T-cell (primary cell): ENCODE measurements at regions not wholly inside any gene's neighbourhood (a gene's known extent, or its start where the extent isn't known, plus 50 kb on each side); places are given as distances from the start of the nearest gene placed in this dataset.
"Not testable (repeated sequence)": the region's sequence is repeated elsewhere in the genome, so short reads cannot be mapped to it uniquely, and the experiment has no call there.

Source experiments
- ATAC-seq, 4 experiments: fragments of 200-7000 bp in 3 of 4; fragments of 150-1000 bp in 1 of 4; cut with Tn5 transposase; replicated peaks in 1 of 4; 1 replicate in 3 of 4; 2 replicates in 1 of 4; pipeline ENCODE4 v1.10.0; 2021; ENCODE audit warnings: moderate library complexity in 3 of 4, mild to moderate bottlenecking in 2 of 4, moderate number of reproducible peaks in 1 of 4
- CTCF ChIA-PET, 2 donors: fragments of 300-600 bp; sonication (Branson Sonifier 250); formaldehyde crosslinking; loops; one replicate each; lab custom pipeline; 2022; ENCODE audit warnings: antibody characterized with exemption in 2 of 2; lab: Charles Lee
- POLR2A ChIA-PET, 2 donors: fragments of 300-600 bp; sonication (Branson Sonifier 250); formaldehyde crosslinking; loops; one replicate each; lab custom pipeline; 2022; ENCODE audit warnings: antibody characterized with exemption in 2 of 2; lab: Charles Lee
- DNase-seq, 35 experiments: peaks; one replicate each; pipeline versions ENCODE4 v3.0.0 to v3.0.0-alpha.2; 2013 to 2023
- H3K27ac ChIP-seq: one replicate; pipeline ENCODE4 v1.5.1; 2013; ENCODE audit warnings: low read length
- H3K27me3 ChIP-seq, 2 experiments: replicated peaks in 1 of 2; 1 replicate in 1 of 2; 2 replicates in 1 of 2; pipeline versions ENCODE4 v1.6.1 to v1.7.0; 2013; ENCODE audit warnings: low read length in 1 of 2, mixed read lengths in 1 of 2; ENCODE audit not compliant: control insufficient read depth in 2 of 2, insufficient read depth in 2 of 2; ENCODE audit errors: extremely low read depth in 1 of 2
- H3K36me3 ChIP-seq, 2 donors: 1 replicate in 1 of 2; 2 replicates in 1 of 2; pipeline versions ENCODE4 v1.6.1 to v1.7.0; 2013; ENCODE audit warnings: low read length in 1 of 2; ENCODE audit not compliant: control insufficient read depth in 2 of 2, insufficient read depth in 1 of 2; ENCODE audit errors: extremely low read depth in 1 of 2
- H3K4me1 ChIP-seq, 2 experiments: 1 replicate in 1 of 2; 2 replicates in 1 of 2; pipeline versions ENCODE4 v1.6.1 to v1.7.0; 2013; ENCODE audit warnings: low read length in 2 of 2, mixed read lengths in 1 of 2; ENCODE audit not compliant: insufficient read depth in 2 of 2, control insufficient read depth in 1 of 2; ENCODE audit errors: extremely low read depth in 1 of 2
- H3K4me3 ChIP-seq, 2 donors: 1 replicate in 1 of 2; 2 replicates in 1 of 2; pipeline versions ENCODE4 v1.5.1 to v1.7.0; 2013; ENCODE audit warnings: mild to moderate bottlenecking in 2 of 2, low read length in 1 of 2, moderate library complexity in 1 of 2; ENCODE audit not compliant: control insufficient read depth in 1 of 2; ENCODE audit errors: extremely low read depth in 1 of 2
- H3K9me3 ChIP-seq: 2 replicates; pipeline ENCODE4 v1.7.0; 2013
- H3K27ac Mint-ChIP-seq, 2 donors: one replicate each; pipeline ENCODE4 v1.8.0; 2020 to 2021; ENCODE audit warnings: mild to moderate bottlenecking in 2 of 2, mixed read lengths in 2 of 2
- H3K27me3 Mint-ChIP-seq, 2 donors: one replicate each; pipeline ENCODE4 v1.8.0; 2021 to 2022; ENCODE audit warnings: mixed read lengths in 2 of 2
- H3K36me3 Mint-ChIP-seq: one replicate; pipeline ENCODE4 v1.8.0; 2021; ENCODE audit warnings: mixed read lengths
- H3K4me1 Mint-ChIP-seq, 3 donors: one replicate each; pipeline ENCODE4 v1.8.0; 2020 to 2022; ENCODE audit warnings: mixed read lengths in 3 of 3, mild to moderate bottlenecking in 1 of 3
- H3K4me3 Mint-ChIP-seq, 3 donors: one replicate each; pipeline ENCODE4 v1.8.0; 2020 to 2022; ENCODE audit warnings: mild to moderate bottlenecking in 3 of 3, mixed read lengths in 3 of 3, moderate library complexity in 3 of 3
- H3K9me3 Mint-ChIP-seq, 3 donors: one replicate each; pipeline ENCODE4 v1.8.0; 2020 to 2022; ENCODE audit warnings: mixed read lengths in 3 of 3
- whole genome bisulfite sequencing: methylation state at CpG from one replicate; pipeline ENCODE4 v1.1.5; 2013; ENCODE audit warnings: missing lambda C conversion rate; ENCODE audit not compliant: insufficient coverage; 5-methylcytosine and 5-hydroxymethylcytosine counted together

GRCh38 chrY:8852278-8852677 is 485.0 kb upstream of the TSPY4 start:
- H3K27me3 ChIP-seq: no peaks in the 10 kb centered on the region
- DNase-seq (no peak), ATAC-seq (no peak)
- no peaks in the 10 kb centered on the region for H3K9me3 Mint-ChIP-seq
- no peak overlapping the region for H3K4me3 ChIP-seq
- H3K27ac Mint-ChIP-seq: no peak overlapping the region
- POLR2A ChIA-PET: no interaction called here
- CTCF ChIA-PET: no interaction called here
- no peak overlapping the region for H3K27ac ChIP-seq
- no CpG with 5 or more reads among the region's 3 CpGs for WGBS
- H3K4me3 Mint-ChIP-seq: no peak overlapping the region
- H3K9me3 ChIP-seq: no peaks in the 10 kb centered on the region
- no peaks in the 10 kb centered on the region for H3K36me3 Mint-ChIP-seq
- H3K4me1 Mint-ChIP-seq: no peaks in the 10 kb centered on the region
- H3K27me3 Mint-ChIP-seq: no peaks in the 10 kb centered on the region
- no peaks in the 10 kb centered on the region for H3K4me1 ChIP-seq
- no peaks in the 10 kb centered on the region for H3K36me3 ChIP-seq

GRCh38 chrY:8888371-8888770 is 448.9 kb upstream of the TSPY4 start:
- Mint-ChIP-seq H3K4me3 (no peak overlapping the region), H3K4me1 (no peaks in the 10 kb centered on the region), H3K27me3 (no peaks in the 10 kb centered on the region), H3K36me3 (no peaks in the 10 kb centered on the region), H3K27ac (no peak overlapping the region), H3K9me3 (no peaks in the 10 kb centered on the region)
- no peak for ATAC-seq
- Histone ChIP-seq H3K4me3 (no peak overlapping the region), H3K4me1 (no peaks in the 10 kb centered on the region), H3K27ac (no peak overlapping the region), H3K27me3 (no peaks in the 10 kb centered on the region), H3K36me3 (no peaks in the 10 kb centered on the region), H3K9me3 (no peaks in the 10 kb centered on the region)
- no peak for DNase-seq
- POLR2A ChIA-PET: no interaction called here
- WGBS: no CpG with 5 or more reads among the region's 3 CpGs
- CTCF ChIA-PET: no interaction called here

GRCh38 chrY:8897876-8898275 is 439.4 kb upstream of the TSPY4 start:
- H3K4me1 Mint-ChIP-seq: no peaks in the 10 kb centered on the region
- ATAC-seq: no peak
- Histone ChIP-seq H3K36me3 (no peaks in the 10 kb centered on the region), H3K27ac (no peak overlapping the region), H3K4me1 (no peaks in the 10 kb centered on the region), H3K27me3 (no peaks in the 10 kb centered on the region), H3K9me3 (no peaks in the 10 kb centered on the region), H3K4me3 (no peak overlapping the region)
- no peaks in the 10 kb centered on the region for H3K36me3 Mint-ChIP-seq
- POLR2A ChIA-PET: no interaction called here
- H3K27ac Mint-ChIP-seq: no peak overlapping the region
- CTCF ChIA-PET: no interaction called here
- H3K9me3 Mint-ChIP-seq: no peaks in the 10 kb centered on the region
- H3K4me3 Mint-ChIP-seq: no peak overlapping the region
- no CpG with 5 or more reads among the region's 1 CpG for WGBS
- DNase-seq: no peak
- no peaks in the 10 kb centered on the region for H3K27me3 Mint-ChIP-seq

DNA sequence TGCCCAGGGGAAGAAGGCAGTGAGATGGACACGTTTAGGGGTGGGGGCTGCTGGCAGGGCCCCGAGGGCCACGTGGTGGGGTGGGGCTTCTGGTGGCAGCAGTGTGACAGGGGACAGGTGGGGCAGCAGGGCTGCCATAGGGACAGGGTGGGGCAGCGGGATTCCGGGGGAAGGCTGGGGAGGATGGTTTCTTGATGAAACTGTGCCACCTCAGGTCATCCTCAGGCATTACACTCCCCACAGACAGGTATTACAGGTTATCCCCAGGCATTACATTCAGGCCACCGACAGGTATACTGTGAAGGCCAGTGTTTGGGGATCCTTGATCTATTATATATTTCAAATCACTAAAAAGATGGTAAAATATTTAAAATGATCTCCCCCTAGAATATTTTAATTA is 432.1 kb upstream of the TSPY4 start:
- no peaks in the 10 kb centered on the region for H3K9me3 ChIP-seq
- CTCF ChIA-PET: no interaction called here
- Mint-ChIP-seq H3K27me3 (peaks cover 0 to 1% of the 10 kb centered on the region in 2 donors), H3K4me1 (no peaks in the 10 kb centered on the region), H3K36me3 (no peaks in the 10 kb centered on the region), H3K4me3 (no peak overlapping the region), H3K27ac (no peak overlapping the region), H3K9me3 (no peaks in the 10 kb centered on the region)
- H3K27ac ChIP-seq: no peak overlapping the region
- POLR2A ChIA-PET: no interaction called here
- no peaks in the 10 kb centered on the region for H3K27me3 ChIP-seq
- no peaks in the 10 kb centered on the region for H3K4me1 ChIP-seq
- ATAC-seq (no peak), DNase-seq (no peak)
- H3K4me3 ChIP-seq: no peak overlapping the region
- WGBS: no CpG with 5 or more reads among the region's 6 CpGs
- H3K36me3 ChIP-seq: no peaks in the 10 kb centered on the region

DNA sequence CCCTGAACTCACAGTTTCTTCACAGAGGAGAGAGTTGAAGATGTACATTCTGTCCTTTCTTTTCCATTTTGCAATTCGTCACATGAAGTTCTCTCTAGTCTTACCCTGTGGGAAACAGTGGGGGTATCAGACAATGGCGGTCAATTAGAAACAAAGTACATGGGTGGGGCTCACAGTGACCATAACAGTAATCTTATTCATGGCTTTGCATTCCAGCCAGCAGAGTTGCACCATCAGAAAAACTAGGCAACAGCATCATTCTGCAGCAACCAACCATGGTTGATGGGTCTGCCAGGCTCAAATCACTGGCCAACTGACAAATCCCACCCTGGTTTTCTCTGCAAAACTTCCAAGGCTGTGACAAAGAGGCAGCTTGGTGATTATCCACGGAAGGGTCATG is 414.7 kb upstream of the TSPY4 start:
- H3K4me1 Mint-ChIP-seq, ATAC-seq, POLR2A ChIA-PET, H3K36me3 ChIP-seq, H3K9me3 ChIP-seq, H3K9me3 Mint-ChIP-seq, H3K27ac ChIP-seq, H3K4me3 Mint-ChIP-seq, CTCF ChIA-PET, H3K4me1 ChIP-seq, H3K27ac Mint-ChIP-seq, H3K27me3 ChIP-seq, H3K4me3 ChIP-seq, DNase-seq, H3K36me3 Mint-ChIP-seq, H3K27me3 Mint-ChIP-seq: not testable (repeated sequence)
- WGBS: no CpG with 5 or more reads among the region's 3 CpGs
